ENCODE measurements at regions not wholly inside any gene's neighbourhood (a gene's known extent, or its start where the extent isn't known, plus 50 kb on each side); places are given as distances from the start of the nearest gene placed in this dataset.

DNA sequence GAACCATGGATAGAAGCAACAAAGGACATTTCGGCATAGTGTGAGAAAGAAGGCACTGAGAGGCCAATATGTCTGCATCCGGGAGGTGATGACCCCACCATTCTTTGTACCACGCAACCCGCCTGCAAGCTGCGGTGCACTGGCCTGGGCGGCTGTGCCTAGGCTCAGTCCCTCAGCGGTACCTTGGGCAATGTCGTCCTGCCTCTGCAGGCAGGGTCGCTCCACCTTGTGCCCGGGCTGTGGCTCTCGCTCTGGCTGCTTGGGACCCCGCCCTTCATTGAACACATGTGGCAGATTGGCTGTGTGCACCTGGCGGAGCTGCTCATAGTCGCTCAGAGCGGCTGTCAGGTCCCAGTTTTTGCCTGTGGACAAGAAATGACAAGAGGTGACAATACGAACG lies 243.2 kb downstream of the KLF13 start:
- TF ChIP-seq, protein P1, sequence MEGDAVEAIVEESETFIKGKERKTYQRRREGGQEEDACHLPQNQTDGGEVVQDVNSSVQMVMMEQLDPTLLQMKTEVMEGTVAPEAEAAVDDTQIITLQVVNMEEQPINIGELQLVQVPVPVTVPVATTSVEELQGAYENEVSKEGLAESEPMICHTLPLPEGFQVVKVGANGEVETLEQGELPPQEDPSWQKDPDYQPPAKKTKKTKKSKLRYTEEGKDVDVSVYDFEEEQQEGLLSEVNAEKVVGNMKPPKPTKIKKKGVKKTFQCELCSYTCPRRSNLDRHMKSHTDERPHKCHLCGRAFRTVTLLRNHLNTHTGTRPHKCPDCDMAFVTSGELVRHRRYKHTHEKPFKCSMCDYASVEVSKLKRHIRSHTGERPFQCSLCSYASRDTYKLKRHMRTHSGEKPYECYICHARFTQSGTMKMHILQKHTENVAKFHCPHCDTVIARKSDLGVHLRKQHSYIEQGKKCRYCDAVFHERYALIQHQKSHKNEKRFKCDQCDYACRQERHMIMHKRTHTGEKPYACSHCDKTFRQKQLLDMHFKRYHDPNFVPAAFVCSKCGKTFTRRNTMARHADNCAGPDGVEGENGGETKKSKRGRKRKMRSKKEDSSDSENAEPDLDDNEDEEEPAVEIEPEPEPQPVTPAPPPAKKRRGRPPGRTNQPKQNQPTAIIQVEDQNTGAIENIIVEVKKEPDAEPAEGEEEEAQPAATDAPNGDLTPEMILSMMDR (IDR thresholded peaks at IDR 0.05; ENCODE audit: poor library complexity) = no peak
- no peak for TF ChIP-seq EZH2 (IDR thresholded peaks at IDR 0.05; ENCODE audit: borderline replicate concordance)

Measured in hepatocyte (in vitro differentiated cells).